ENCODE measurements at regions not wholly inside any gene's neighbourhood (a gene's known extent, or its start where the extent isn't known, plus 50 kb on each side); places are given as distances from the start of the nearest gene placed in this dataset.

DNA sequence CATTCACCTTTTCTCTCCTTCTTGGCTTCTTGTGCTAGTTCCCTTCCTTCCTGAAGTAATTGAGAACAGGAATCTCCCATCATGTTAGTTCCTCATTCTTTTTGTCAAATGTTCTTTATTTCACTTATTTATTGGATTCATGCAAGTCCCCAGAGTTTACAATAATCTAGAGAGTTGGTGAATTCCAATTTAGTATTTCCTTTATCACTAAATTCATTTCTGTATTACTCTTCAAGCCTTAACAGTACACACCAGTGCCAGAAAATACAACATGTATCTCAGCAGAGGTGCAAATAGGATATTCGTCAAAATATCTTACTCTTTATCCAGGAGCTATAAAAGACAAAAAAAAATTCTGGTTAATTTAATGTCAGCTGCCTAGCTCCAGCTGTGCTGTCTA lies 121.9 kb upstream of the SETBP1 start:
- ATAC-seq, result no peak
- TF ChIP-seq TCF4 (CRISPR knock-in tag; IDR thresholded peaks at IDR 0.05; ENCODE audit: borderline replicate concordance) (no peak), ZFP3 (CRISPR knock-in tag; IDR thresholded peaks at IDR 0.05) (no peak)
- TF ChIP-seq, protein P1, sequence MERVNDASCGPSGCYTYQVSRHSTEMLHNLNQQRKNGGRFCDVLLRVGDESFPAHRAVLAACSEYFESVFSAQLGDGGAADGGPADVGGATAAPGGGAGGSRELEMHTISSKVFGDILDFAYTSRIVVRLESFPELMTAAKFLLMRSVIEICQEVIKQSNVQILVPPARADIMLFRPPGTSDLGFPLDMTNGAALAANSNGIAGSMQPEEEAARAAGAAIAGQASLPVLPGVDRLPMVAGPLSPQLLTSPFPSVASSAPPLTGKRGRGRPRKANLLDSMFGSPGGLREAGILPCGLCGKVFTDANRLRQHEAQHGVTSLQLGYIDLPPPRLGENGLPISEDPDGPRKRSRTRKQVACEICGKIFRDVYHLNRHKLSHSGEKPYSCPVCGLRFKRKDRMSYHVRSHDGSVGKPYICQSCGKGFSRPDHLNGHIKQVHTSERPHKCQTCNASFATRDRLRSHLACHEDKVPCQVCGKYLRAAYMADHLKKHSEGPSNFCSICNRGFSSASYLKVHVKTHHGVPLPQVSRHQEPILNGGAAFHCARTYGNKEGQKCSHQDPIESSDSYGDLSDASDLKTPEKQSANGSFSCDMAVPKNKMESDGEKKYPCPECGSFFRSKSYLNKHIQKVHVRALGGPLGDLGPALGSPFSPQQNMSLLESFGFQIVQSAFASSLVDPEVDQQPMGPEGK (CRISPR knock-in tag; IDR thresholded peaks at IDR 0.05; ENCODE audit: borderline replicate concordance), result no peak

DNA sequence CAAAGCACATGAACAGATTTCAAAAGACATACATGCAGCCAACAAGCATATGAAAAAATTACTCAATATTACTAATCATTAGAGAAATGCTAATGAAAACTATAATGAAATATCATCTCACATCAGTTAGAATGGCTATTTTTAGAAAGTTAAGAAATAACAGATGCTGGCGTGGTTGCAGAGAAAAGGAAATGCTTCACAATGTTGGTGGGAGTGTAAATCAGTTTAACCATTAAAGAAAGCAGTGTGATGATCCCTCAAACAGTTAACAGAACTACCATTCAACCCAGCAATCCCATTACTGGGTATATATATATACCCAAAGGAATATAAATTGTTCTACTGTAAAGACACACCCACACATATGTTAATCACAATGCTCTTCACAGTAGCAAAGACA lies 117.7 kb upstream of the SETBP1 start:
- no peak for TF ChIP-seq ZFP3 (CRISPR knock-in tag; IDR thresholded peaks at IDR 0.05)
- TF ChIP-seq, protein P1 (CRISPR knock-in tag; IDR thresholded peaks at IDR 0.05; ENCODE audit: borderline replicate concordance), result no peak
- TF ChIP-seq ZNF565 (CRISPR knock-in tag; conservative IDR thresholded peaks at IDR 0.05; ENCODE audit: low read depth), result no peak
- no peak for ATAC-seq

DNA sequence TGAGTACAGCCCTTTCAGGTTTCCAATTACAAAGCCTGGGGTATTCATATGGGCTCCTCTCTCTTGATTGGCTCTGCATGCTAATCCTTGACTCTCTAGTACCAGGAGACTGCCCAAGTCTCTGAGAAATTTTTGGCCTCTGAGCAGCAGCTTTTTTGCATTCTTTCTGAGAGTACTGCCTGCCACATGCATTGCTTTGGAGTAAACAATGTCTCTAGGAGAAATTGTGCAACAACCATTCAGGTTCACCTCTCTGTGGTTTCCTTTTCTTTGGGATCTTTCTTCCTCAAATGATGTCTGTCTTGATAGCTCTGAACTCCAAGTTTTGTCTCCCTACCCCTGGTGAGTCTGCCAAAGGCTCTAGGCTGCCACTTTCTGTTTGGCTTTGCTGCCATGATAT lies 115.8 kb upstream of the SETBP1 start:
- no peak for ATAC-seq
- TF ChIP-seq ZC3H10 (CRISPR knock-in tag; IDR thresholded peaks at IDR 0.05) (no peak), SNAI2 (CRISPR knock-in tag; IDR thresholded peaks at IDR 0.05) (no peak), ISL1 (CRISPR knock-in tag; IDR thresholded peaks at IDR 0.05) (no peak), ARNTL (CRISPR knock-in tag; IDR thresholded peaks at IDR 0.05; ENCODE audit: borderline replicate concordance, low read depth) (no peak), ZNF70 (CRISPR knock-in tag; IDR thresholded peaks at IDR 0.05) (no peak), PPARA (CRISPR knock-in tag; IDR thresholded peaks at IDR 0.05; ENCODE audit: borderline replicate concordance) (no peak), CSDC2 (CRISPR knock-in tag; IDR thresholded peaks at IDR 0.05) (no peak), ZNF565 (CRISPR knock-in tag; conservative IDR thresholded peaks at IDR 0.05; ENCODE audit: low read depth) (no peak), ZFP30 (CRISPR knock-in tag; IDR thresholded peaks at IDR 0.05) (no peak), TCF4 (CRISPR knock-in tag; IDR thresholded peaks at IDR 0.05; ENCODE audit: borderline replicate concordance) (no peak), ZNF8 (CRISPR knock-in tag; IDR thresholded peaks at IDR 0.05) (no peak), GLIS3 (CRISPR knock-in tag; IDR thresholded peaks at IDR 0.05) (no peak), ESRRG (CRISPR knock-in tag; IDR thresholded peaks at IDR 0.05) (no peak), BACH2 (CRISPR knock-in tag; IDR thresholded peaks at IDR 0.05; ENCODE audit: borderline replicate concordance) (no peak)
- TF ChIP-seq, protein P2, sequence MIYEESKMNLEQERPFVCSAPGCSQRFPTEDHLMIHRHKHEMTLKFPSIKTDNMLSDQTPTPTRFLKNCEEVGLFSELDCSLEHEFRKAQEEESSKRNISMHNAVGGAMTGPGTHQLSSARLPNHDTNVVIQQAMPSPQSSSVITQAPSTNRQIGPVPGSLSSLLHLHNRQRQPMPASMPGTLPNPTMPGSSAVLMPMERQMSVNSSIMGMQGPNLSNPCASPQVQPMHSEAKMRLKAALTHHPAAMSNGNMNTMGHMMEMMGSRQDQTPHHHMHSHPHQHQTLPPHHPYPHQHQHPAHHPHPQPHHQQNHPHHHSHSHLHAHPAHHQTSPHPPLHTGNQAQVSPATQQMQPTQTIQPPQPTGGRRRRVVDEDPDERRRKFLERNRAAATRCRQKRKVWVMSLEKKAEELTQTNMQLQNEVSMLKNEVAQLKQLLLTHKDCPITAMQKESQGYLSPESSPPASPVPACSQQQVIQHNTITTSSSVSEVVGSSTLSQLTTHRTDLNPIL (CRISPR knock-in tag; IDR thresholded peaks at IDR 0.05; ENCODE audit: low read depth), result no peak
- TF ChIP-seq, protein P3, sequence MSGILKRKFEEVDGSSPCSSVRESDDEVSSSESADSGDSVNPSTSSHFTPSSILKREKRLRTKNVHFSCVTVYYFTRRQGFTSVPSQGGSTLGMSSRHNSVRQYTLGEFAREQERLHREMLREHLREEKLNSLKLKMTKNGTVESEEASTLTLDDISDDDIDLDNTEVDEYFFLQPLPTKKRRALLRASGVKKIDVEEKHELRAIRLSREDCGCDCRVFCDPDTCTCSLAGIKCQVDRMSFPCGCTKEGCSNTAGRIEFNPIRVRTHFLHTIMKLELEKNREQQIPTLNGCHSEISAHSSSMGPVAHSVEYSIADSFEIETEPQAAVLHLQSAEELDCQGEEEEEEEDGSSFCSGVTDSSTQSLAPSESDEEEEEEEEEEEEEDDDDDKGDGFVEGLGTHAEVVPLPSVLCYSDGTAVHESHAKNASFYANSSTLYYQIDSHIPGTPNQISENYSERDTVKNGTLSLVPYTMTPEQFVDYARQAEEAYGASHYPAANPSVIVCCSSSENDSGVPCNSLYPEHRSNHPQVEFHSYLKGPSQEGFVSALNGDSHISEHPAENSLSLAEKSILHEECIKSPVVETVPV (CRISPR knock-in tag; IDR thresholded peaks at IDR 0.05), result no peak
- TF ChIP-seq, protein P4, sequence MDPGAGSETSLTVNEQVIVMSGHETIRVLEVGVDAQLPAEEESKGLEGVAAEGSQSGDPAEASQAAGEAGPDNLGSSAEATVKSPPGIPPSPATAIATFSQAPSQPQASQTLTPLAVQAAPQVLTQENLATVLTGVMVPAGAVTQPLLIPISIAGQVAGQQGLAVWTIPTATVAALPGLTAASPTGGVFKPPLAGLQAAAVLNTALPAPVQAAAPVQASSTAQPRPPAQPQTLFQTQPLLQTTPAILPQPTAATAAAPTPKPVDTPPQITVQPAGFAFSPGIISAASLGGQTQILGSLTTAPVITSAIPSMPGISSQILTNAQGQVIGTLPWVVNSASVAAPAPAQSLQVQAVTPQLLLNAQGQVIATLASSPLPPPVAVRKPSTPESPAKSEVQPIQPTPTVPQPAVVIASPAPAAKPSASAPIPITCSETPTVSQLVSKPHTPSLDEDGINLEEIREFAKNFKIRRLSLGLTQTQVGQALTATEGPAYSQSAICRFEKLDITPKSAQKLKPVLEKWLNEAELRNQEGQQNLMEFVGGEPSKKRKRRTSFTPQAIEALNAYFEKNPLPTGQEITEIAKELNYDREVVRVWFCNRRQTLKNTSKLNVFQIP (CRISPR knock-in tag; IDR thresholded peaks at IDR 0.05; ENCODE audit: borderline replicate concordance, low read depth), result no peak
- TF ChIP-seq, protein P5, sequence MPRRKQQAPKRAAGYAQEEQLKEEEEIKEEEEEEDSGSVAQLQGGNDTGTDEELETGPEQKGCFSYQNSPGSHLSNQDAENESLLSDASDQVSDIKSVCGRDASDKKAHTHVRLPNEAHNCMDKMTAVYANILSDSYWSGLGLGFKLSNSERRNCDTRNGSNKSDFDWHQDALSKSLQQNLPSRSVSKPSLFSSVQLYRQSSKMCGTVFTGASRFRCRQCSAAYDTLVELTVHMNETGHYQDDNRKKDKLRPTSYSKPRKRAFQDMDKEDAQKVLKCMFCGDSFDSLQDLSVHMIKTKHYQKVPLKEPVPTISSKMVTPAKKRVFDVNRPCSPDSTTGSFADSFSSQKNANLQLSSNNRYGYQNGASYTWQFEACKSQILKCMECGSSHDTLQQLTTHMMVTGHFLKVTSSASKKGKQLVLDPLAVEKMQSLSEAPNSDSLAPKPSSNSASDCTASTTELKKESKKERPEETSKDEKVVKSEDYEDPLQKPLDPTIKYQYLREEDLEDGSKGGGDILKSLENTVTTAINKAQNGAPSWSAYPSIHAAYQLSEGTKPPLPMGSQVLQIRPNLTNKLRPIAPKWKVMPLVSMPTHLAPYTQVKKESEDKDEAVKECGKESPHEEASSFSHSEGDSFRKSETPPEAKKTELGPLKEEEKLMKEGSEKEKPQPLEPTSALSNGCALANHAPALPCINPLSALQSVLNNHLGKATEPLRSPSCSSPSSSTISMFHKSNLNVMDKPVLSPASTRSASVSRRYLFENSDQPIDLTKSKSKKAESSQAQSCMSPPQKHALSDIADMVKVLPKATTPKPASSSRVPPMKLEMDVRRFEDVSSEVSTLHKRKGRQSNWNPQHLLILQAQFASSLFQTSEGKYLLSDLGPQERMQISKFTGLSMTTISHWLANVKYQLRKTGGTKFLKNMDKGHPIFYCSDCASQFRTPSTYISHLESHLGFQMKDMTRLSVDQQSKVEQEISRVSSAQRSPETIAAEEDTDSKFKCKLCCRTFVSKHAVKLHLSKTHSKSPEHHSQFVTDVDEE (CRISPR knock-in tag; IDR thresholded peaks at IDR 0.05), result no peak

All from SK-N-SH treated with all-trans-retinoic acid at 6 μM for 48 hours (cell line).